ENCODE measurements at regions not wholly inside any gene's neighbourhood (a gene's known extent, or its start where the extent isn't known, plus 50 kb on each side); places are given as distances from the start of the nearest gene placed in this dataset.
"Not testable (repeated sequence)": the region's sequence is repeated elsewhere in the genome, so short reads cannot be mapped to it uniquely, and the experiment has no call there.

- TF ChIP-seq CTCF, POLR2A (IDR thresholded peaks at IDR 0.05): not testable (repeated sequence)
Observed at GRCh38 chr1:146781235-146781634, 156.9 kb upstream of the NBPF12 start.
